HEK293 (cell line): ENCODE measurements at regions not wholly inside any gene's neighbourhood (a gene's known extent, or its start where the extent isn't known, plus 50 kb on each side); places are given as distances from the start of the nearest gene placed in this dataset.

Source experiments
- ZNF184 ChIP-seq: fragments of 450-650 bp; IDR thresholded peaks from 2 replicates; pipeline ENCODE4 v1.5.1; 2018; ENCODE audit warnings: missing biosample characterization, mild to moderate bottlenecking, missing genetic modification characterization
- ZNF248 ChIP-seq: fragments of 450-650 bp; formaldehyde crosslinking; IDR thresholded peaks from 2 replicates; pipeline ENCODE4 v1.5.1; 2017; ENCODE audit warnings: missing biosample characterization, missing genetic modification characterization

- no peak for TF ChIP-seq ZNF184 (tag by site-specific recombination)
- no peak for TF ChIP-seq ZNF248 (tag by site-specific recombination)
Measured at GRCh38 chr13:20291037-20291436, 58.9 kb upstream of the GJB6 start.
